Osteoblast (primary cell): ENCODE measurements at regions not wholly inside any gene's neighbourhood (a gene's known extent, or its start where the extent isn't known, plus 50 kb on each side); places are given as distances from the start of the nearest gene placed in this dataset.

Experiments used
- DNase-seq: peaks from one replicate; pipeline ENCODE4 v3.0.0; 2011; ENCODE audit warnings: low spot score, mixed read lengths; ENCODE audit not compliant: insufficient read length; ENCODE audit errors: missing footprints
- H2AFZ ChIP-seq: 2 replicates; pipeline ENCODE4 v1.6.0; 2011; ENCODE audit warnings: mild to moderate bottlenecking, low read length
- H3K27ac ChIP-seq: 2 replicates; pipeline ENCODE4 v1.5.1; 2011; ENCODE audit warnings: mild to moderate bottlenecking, low read depth, low read length, moderate library complexity
- H3K27me3 ChIP-seq: 2 replicates; pipeline ENCODE4 v1.6.0; 2012; ENCODE audit warnings: mild to moderate bottlenecking, control low read depth, inconsistent platforms, low read length, moderate library complexity; ENCODE audit not compliant: insufficient read depth
- H3K36me3 ChIP-seq: 2 replicates; pipeline ENCODE4 v1.5.1; 2011; ENCODE audit warnings: mild to moderate bottlenecking, low read length, control low read depth, moderate library complexity; ENCODE audit not compliant: insufficient read depth
- H3K4me1 ChIP-seq: 2 replicates; pipeline ENCODE4 v1.5.1; 2011; ENCODE audit warnings: mild to moderate bottlenecking, low read length, control low read depth, moderate library complexity; ENCODE audit not compliant: insufficient read depth
- H3K4me2 ChIP-seq: 2 replicates; pipeline ENCODE4 v1.6.0; 2011; ENCODE audit warnings: mild to moderate bottlenecking, low read length; ENCODE audit not compliant: insufficient read depth
- H3K4me3 ChIP-seq: fragments of 200-600 bp; sonication (generic); 3 replicates; pipeline ENCODE4 v1.5.1; 2012; ENCODE audit warnings: mild to moderate bottlenecking, low read length, inconsistent platforms; ENCODE audit not compliant: insufficient read depth
- H3K79me2 ChIP-seq: 2 replicates; pipeline ENCODE4 v1.6.0; 2012; ENCODE audit warnings: mild to moderate bottlenecking, low read length, control low read depth, inconsistent platforms; ENCODE audit not compliant: insufficient read depth
- H3K9me3 ChIP-seq: 2 replicates; pipeline ENCODE4 v1.5.1; 2011; ENCODE audit warnings: low read depth, low read length, control low read depth
- H4K20me1 ChIP-seq: 2 replicates; pipeline ENCODE4 v1.6.0; 2012; ENCODE audit warnings: mild to moderate bottlenecking, low read length, control low read depth; ENCODE audit not compliant: insufficient read depth
- CTCF ChIP-seq: IDR thresholded peaks from 2 replicates; pipeline ENCODE4 v1.5.1; 2011; ENCODE audit warnings: mild to moderate bottlenecking, low read depth, low read length, moderate library complexity; ENCODE audit errors: extremely low read depth

DNA sequence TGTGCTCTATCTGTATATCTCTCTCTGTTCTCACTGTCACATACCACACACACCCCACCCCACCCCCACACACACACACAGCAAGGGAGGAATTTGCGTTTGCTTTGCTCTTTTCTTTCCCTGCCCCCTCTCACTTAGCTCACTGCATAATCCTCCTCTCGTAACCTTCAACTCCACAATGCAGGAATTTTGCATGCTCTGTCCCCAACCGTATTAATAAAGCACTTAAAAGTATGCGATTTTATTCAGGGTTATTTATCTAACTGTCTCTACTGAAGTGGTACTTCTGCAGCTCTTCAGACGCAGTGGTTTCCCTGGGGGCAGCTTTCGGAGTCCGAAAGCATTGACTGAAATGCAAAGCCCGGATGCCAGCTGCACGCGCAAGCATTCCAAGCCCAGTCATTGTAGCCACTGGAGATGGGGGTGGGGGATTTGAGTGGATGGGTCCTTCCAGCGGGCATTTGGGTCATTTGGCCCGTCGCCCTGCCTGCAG lies 105.4 kb upstream of the RBFOX1 start:
- no peaks in the 10 kb centered on the region for H3K4me1 ChIP-seq
- no peak for DNase-seq
- H3K36me3 ChIP-seq = no peaks in the 10 kb centered on the region
- H3K79me2 ChIP-seq = no peaks in the 10 kb centered on the region
- no peak overlapping the region for H2AFZ ChIP-seq
- no peak overlapping the region for H3K4me3 ChIP-seq
- H3K9me3 ChIP-seq = no peaks in the 10 kb centered on the region
- no peak for TF ChIP-seq CTCF
- no peaks in the 10 kb centered on the region for H4K20me1 ChIP-seq
- H3K4me2 ChIP-seq = no peak overlapping the region
- H3K27ac ChIP-seq = no peak overlapping the region
- no peaks in the 10 kb centered on the region for H3K27me3 ChIP-seq

GRCh38 chr16:7221157-7221556 lies 111.5 kb upstream of the RBFOX1 start:
- Histone ChIP-seq H4K20me1 (no peaks in the 10 kb centered on the region), H3K4me1 (no peaks in the 10 kb centered on the region), H3K79me2 (no peaks in the 10 kb centered on the region), H3K36me3 (no peaks in the 10 kb centered on the region), H3K27ac (no peak overlapping the region), H2AFZ (no peak overlapping the region), H3K4me2 (no peak overlapping the region), H3K9me3 (no peaks in the 10 kb centered on the region), H3K27me3 (no peaks in the 10 kb centered on the region), H3K4me3 (no peak overlapping the region)
- no peak for TF ChIP-seq CTCF
- no peak for DNase-seq

DNA sequence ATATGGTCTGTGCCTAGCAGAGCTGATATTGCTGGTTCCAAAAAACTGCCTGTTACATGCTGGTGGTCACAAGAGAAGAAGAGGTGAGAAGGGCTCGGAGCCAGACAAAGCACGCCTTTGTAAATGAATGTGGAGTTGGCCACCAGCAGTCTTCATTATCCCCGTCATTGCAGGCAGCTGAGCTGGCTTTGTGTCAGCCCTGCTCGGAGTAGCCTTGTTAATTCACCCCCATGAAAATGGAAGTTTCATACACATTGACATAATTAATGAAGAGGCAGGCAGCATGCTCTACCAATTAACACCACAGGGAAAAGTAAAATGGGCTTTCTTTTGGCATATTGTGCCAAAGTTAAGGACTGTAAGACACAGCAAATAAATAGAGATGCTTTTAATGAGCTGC lies 113.7 kb upstream of the RBFOX1 start:
- no peaks in the 10 kb centered on the region for H3K79me2 ChIP-seq
- TF ChIP-seq CTCF = no peak
- H2AFZ ChIP-seq = no peak overlapping the region
- H3K4me1 ChIP-seq = no peaks in the 10 kb centered on the region
- H3K9me3 ChIP-seq = no peaks in the 10 kb centered on the region
- H3K27me3 ChIP-seq = no peaks in the 10 kb centered on the region
- no peak overlapping the region for H3K4me3 ChIP-seq
- H4K20me1 ChIP-seq = no peaks in the 10 kb centered on the region
- H3K27ac ChIP-seq = no peak overlapping the region
- DNase-seq = no peak
- no peaks in the 10 kb centered on the region for H3K36me3 ChIP-seq
- H3K4me2 ChIP-seq = no peak overlapping the region

GRCh38 chr16:7217797-7218196 lies 114.8 kb upstream of the RBFOX1 start:
- no peaks in the 10 kb centered on the region for H3K79me2 ChIP-seq
- TF ChIP-seq CTCF = no peak
- no peaks in the 10 kb centered on the region for H4K20me1 ChIP-seq

More at GRCh38 chr16:7217797-7218196, 114.8 kb upstream of the RBFOX1 start:
- Histone ChIP-seq H3K27me3 (no peaks in the 10 kb centered on the region), H3K4me3 (no peak overlapping the region), H3K36me3 (no peaks in the 10 kb centered on the region), H3K27ac (no peak overlapping the region), H2AFZ (no peak overlapping the region), H3K4me2 (no peak overlapping the region), H3K9me3 (no peaks in the 10 kb centered on the region), H3K4me1 (no peaks in the 10 kb centered on the region)
- no peak for DNase-seq
